K562 (cell line): ENCODE measurements at regions not wholly inside any gene's neighbourhood (a gene's known extent, or its start where the extent isn't known, plus 50 kb on each side); places are given as distances from the start of the nearest gene placed in this dataset.

Experiments used
- ATAC-seq: fragments of 200-7000 bp; cut with Tn5 transposase; 3 replicates; pipeline ENCODE4 v1.9.1; 2020; ENCODE audit warnings: moderate library complexity
- BruUV-seq: library from RNA; stranded (reverse); fragments of 400-500 nt; replicated peaks from 2 replicates; lab custom pipeline; 2021; lab: Mats Ljungman, UMichigan
- CTCF ChIA-PET: fragments of 300-600 bp; formaldehyde crosslinking; extraction: SDS; loops from one replicate; lab custom pipeline; 2021; ENCODE audit warnings: low intra/inter-chr PET ratio; lab: Yijun Ruan, JAX
- POLR2A ChIA-PET: fragments of 300-600, 350-650 bp; sonication (Branson Sonifier 250); formaldehyde crosslinking; extraction: SDS; loops from one replicate; lab custom pipeline; 2021; ENCODE audit warnings: antibody characterized with exemption, inconsistent platforms; lab: Yijun Ruan, JAX
- DNase-seq, 4 experiments: peaks; one replicate each; pipeline versions ENCODE4 v3.0.0 to v3.0.0-alpha.2; 2011 to 2018; ENCODE audit warnings: low spot score in 3 of 4, mixed read lengths in 3 of 4; ENCODE audit errors: extremely low read depth in 1 of 4
- FAIRE-seq: peaks from 2 replicates; lab custom pipeline; 2011; peaks lifted over from hg19 to GRCh38; lab: Jason Lieb, UNC
- H2AFZ ChIP-seq: 2 replicates; pipeline ENCODE4 v1.6.0; 2011; ENCODE audit warnings: low read depth, low read length, control low read depth, inconsistent platforms
- H3K27ac ChIP-seq: fragments of 200-600 bp; 3 replicates; pipeline ENCODE4 v1.8.0; 2011; ENCODE audit warnings: low read depth, mild to moderate bottlenecking, control low read depth, inconsistent platforms, low read length, moderate library complexity, mixed read lengths; ENCODE audit errors: extremely low read depth
- H3K27me3 ChIP-seq, 2 experiments: fragments of 300-600 bp in 1 of 2; 2 replicates in 1 of 2; 3 replicates in 1 of 2; pipeline versions ENCODE4 v1.6.0 to v1.8.0; 2011; ENCODE audit warnings: inconsistent platforms in 2 of 2, low read length in 2 of 2, mild to moderate bottlenecking in 1 of 2, mixed read lengths in 1 of 2, moderate library complexity in 1 of 2; ENCODE audit not compliant: control insufficient read depth in 2 of 2, insufficient read depth in 2 of 2
- H3K36me3 ChIP-seq: fragments of 300-600 bp; 3 replicates; pipeline ENCODE4 v1.8.0; 2011; ENCODE audit warnings: mild to moderate bottlenecking, low read length, inconsistent platforms; ENCODE audit not compliant: control insufficient read depth, insufficient read depth
- H3K4me1 ChIP-seq, 2 experiments: fragments of 200-600 bp in 1 of 2; replicated peaks in 1 of 2; 2 replicates in 1 of 2; 3 replicates in 1 of 2; pipeline versions ENCODE4 v1.5.1 to v1.8.0; 2011; ENCODE audit warnings: inconsistent platforms in 2 of 2, low read length in 2 of 2, mild to moderate bottlenecking in 1 of 2, mixed read lengths in 1 of 2, moderate library complexity in 1 of 2; ENCODE audit not compliant: control insufficient read depth in 2 of 2, insufficient read depth in 2 of 2
- H3K4me2 ChIP-seq: 2 replicates; pipeline ENCODE4 v1.6.1; 2011; ENCODE audit warnings: low read length, control low read depth, inconsistent platforms, mixed read lengths; ENCODE audit not compliant: insufficient read depth
- H3K4me3 ChIP-seq: fragments of 200-600 bp; sonication (generic), shearing (Covaris generic); 2 replicates; pipeline ENCODE4 v1.5.1; 2016; ENCODE audit warnings: control low read depth, inconsistent platforms
- H3K79me2 ChIP-seq: fragments of 200-600 bp; 3 replicates; pipeline ENCODE4 v1.8.0; 2011; ENCODE audit warnings: low read length, inconsistent platforms; ENCODE audit not compliant: control insufficient read depth, insufficient read depth
- H3K9ac ChIP-seq, 2 experiments: 2 replicates each; pipeline versions ENCODE4 v1.6.0 to v1.6.1; 2011; ENCODE audit warnings: low read depth in 2 of 2, low read length in 2 of 2, control low read depth in 1 of 2, inconsistent platforms in 1 of 2, mild to moderate bottlenecking in 1 of 2, mixed read lengths in 1 of 2; ENCODE audit not compliant: insufficient read depth in 1 of 2
- H3K9me1 ChIP-seq: one replicate; pipeline ENCODE4 v1.6.0; 2011; ENCODE audit warnings: inconsistent platforms, mild to moderate bottlenecking, low read length, moderate library complexity; ENCODE audit not compliant: control insufficient read depth, insufficient read depth
- H3K9me3 ChIP-seq: replicated peaks from 2 replicates; pipeline ENCODE4 v1.5.1; 2011; ENCODE audit warnings: low read depth, low read length, inconsistent platforms; ENCODE audit not compliant: control insufficient read depth, insufficient read depth
- H4K20me1 ChIP-seq: replicated peaks from 2 replicates; pipeline ENCODE4 v1.6.1; 2011; ENCODE audit warnings: low read length, inconsistent platforms, mixed read lengths; ENCODE audit not compliant: control insufficient read depth, insufficient read depth
- CBX2 ChIP-seq: fragments of 200-600 bp; sonication (generic); IDR thresholded peaks from one replicate; pipeline ENCODE4 v1.6.1; 2012; ENCODE audit warnings: mild to moderate bottlenecking, low read length, inconsistent platforms; ENCODE audit not compliant: insufficient read depth, poor library complexity, severe bottlenecking
- GATAD2A ChIP-seq: fragments of 450-650 bp; IDR thresholded peaks from 2 replicates; pipeline ENCODE4 v1.6.1; 2017
- MBD2 ChIP-seq: sonication (generic); IDR thresholded peaks from 2 replicates; pipeline ENCODE4 v1.6.1; 2016; ENCODE audit warnings: low read depth, borderline replicate concordance
- POLR3A ChIP-seq: IDR thresholded peaks from 2 replicates; pipeline ENCODE4 v1.6.1; 2011; ENCODE audit warnings: borderline replicate concordance, mild to moderate bottlenecking, moderate library complexity; ENCODE audit not compliant: insufficient read length, insufficient read depth; ENCODE audit errors: extremely low read depth
- RBBP5 ChIP-seq: fragments of 200-600 bp; sonication (generic); IDR thresholded peaks from 2 replicates; pipeline ENCODE4 v1.6.1; 2012; ENCODE audit warnings: borderline replicate concordance, mild to moderate bottlenecking, low read length, control low read depth, inconsistent platforms; ENCODE audit not compliant: insufficient read depth, poor library complexity, severe bottlenecking
- ZNF175 ChIP-seq: fragments of 200-800 bp; sonication (Bioruptor generic); IDR thresholded peaks from 2 replicates; pipeline ENCODE4 v1.6.1; 2016; ENCODE audit warnings: low read depth, mild to moderate bottlenecking, missing genetic modification characterization, missing compliant biosample characterization
- ZNF24 ChIP-seq: fragments of 450-650 bp; IDR thresholded peaks from 2 replicates; pipeline ENCODE4 v1.6.1; 2016
- ZNF282 ChIP-seq: sonication (generic); formaldehyde crosslinking; IDR thresholded peaks from 2 replicates; pipeline ENCODE4 v1.8.1; 2023; ENCODE audit warnings: missing genetic modification reagents
- WGBS: fragments of 100-300 bp; shearing (Covaris generic); methylation state at CpG from one replicate; pipeline ENCODE4 v1.1.6; 2016; ENCODE audit warnings: low coverage, mixed read lengths; ENCODE audit not compliant: insufficient coverage; ENCODE audit errors: missing lambda C conversion rate; 5-methylcytosine and 5-hydroxymethylcytosine counted together
- in situ Hi-C: fragments of 300-500 bp; cut with MboI; formaldehyde crosslinking; loops from 4 replicates; pipeline ENCODE4 v1.15.0; 2018; ENCODE audit warnings: inconsistent platforms, mixed read lengths
- intact Hi-C: fragments of 100-400 bp; cut with micrococcal nuclease; formaldehyde crosslinking; loops from 2 replicates; pipeline ENCODE4 v1.14.2; 2022
- TF ChIP-seq, protein P1 (sequence below): fragments of 250-450 bp; sonication (Bioruptor Pico); IDR thresholded peaks from 2 replicates; pipeline ENCODE4 v1.8.0; 2022; ENCODE audit warnings: moderate library complexity, mild to moderate bottlenecking, inconsistent platforms

GRCh38 chr11:56909080-56909479 is 79.6 kb upstream of the OR5AK2 start (continued):
- TF ChIP-seq RBBP5, result no peak
- no peak for TF ChIP-seq ZNF282 (CRISPR knock-in tag)
- TF ChIP-seq MBD2, result no peak
- TF ChIP-seq GATAD2A, result no peak
- no peak for TF ChIP-seq CBX2
- no peak for TF ChIP-seq ZNF175

GRCh38 chr11:56906683-56907148 is 82.0 kb upstream of the OR5AK2 start:
- H3K4me2 ChIP-seq, result no peak overlapping the region

More at GRCh38 chr11:56906683-56907148, 82.0 kb upstream of the OR5AK2 start:
- WGBS, result 7% methylated on average over 2 of the region's 2 CpGs
- in situ Hi-C loops, result no loop called here
- Histone ChIP-seq H2AFZ (no peak overlapping the region), H3K27me3 (no peaks in the 10 kb centered on the region), H3K9ac (no peak overlapping the region), H3K4me3 (no peak overlapping the region), H3K4me1 (no peaks in the 10 kb centered on the region), H4K20me1 (no peaks in the 10 kb centered on the region), H3K79me2 (no peaks in the 10 kb centered on the region), H3K27ac (no peak overlapping the region), H3K9me1 (no peaks in the 10 kb centered on the region), H3K9me3 (no peaks in the 10 kb centered on the region), H3K36me3 (no peaks in the 10 kb centered on the region)
- ATAC-seq (no peak), FAIRE-seq (no peak), DNase-seq (no peak)
- TF ChIP-seq ZNF24 (no peak), POLR3A (no peak)
- TF ChIP-seq, protein P1, sequence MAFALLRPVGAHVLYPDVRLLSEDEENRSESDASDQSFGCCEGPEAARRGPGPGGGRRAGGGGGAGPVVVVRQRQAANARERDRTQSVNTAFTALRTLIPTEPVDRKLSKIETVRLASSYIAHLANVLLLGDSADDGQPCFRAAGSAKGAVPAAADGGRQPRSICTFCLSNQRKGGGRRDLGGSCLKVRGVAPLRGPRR (CRISPR knock-in tag), result no peak
- ChIA-PET POLR2A (no interaction called here), CTCF (no interaction called here)
- no TSS peak for BruUV-seq
- intact Hi-C loops, result no loop called here
